ENCODE measurements at regions not wholly inside any gene's neighbourhood (a gene's known extent, or its start where the extent isn't known, plus 50 kb on each side); places are given as distances from the start of the nearest gene placed in this dataset.
A peak's percentile ranks its signal among the peaks of the same experiment; 100 is the strongest.

- no peak for DNase-seq (ENCODE audit: low read depth)
Measured at GRCh38 chr4:56240554-56241174, 146.6 kb downstream of the AASDH start.

- no peak for DNase-seq (ENCODE audit: low read depth)
Measured at GRCh38 chr4:56238251-56238650, 149.0 kb downstream of the AASDH start.

- DNase-seq (ENCODE audit: low read depth) = no peak
Measured at GRCh38 chr4:56235725-56236124, 151.6 kb downstream of the AASDH start.

- no peak for DNase-seq (ENCODE audit: low read depth)
Measured at GRCh38 chr4:56235011-56235410, 152.3 kb downstream of the AASDH start.

GRCh38 chr4:56234098-56234497 is 153.2 kb downstream of the AASDH start:
- no peak for DNase-seq (ENCODE audit: low read depth)

- no peak for DNase-seq (ENCODE audit: low read depth)
Measured at GRCh38 chr4:56231410-56231809, 155.9 kb downstream of the AASDH start.

- no peak for DNase-seq (ENCODE audit: low read depth)
Measured at GRCh38 chr4:56229947-56230346, 157.3 kb downstream of the AASDH start.

- DNase-seq (ENCODE audit: low read depth) = no peak
Measured at GRCh38 chr4:56227301-56227835, 159.9 kb downstream of the AASDH start.

GRCh38 chr4:56226579-56226978 is 160.7 kb downstream of the AASDH start:
- DNase-seq (ENCODE audit: low read depth) = no peak

GRCh38 chr4:56224641-56225040 is 162.7 kb downstream of the AASDH start:
- DNase-seq (ENCODE audit: low read depth) = no peak

- DNase-seq (ENCODE audit: low read depth) = peak; percentile 10
Measured at GRCh38 chr4:56222514-56222913, 164.8 kb downstream of the AASDH start.

- peak; percentile 6 for DNase-seq (ENCODE audit: low read depth)
Measured at GRCh38 chr4:56220261-56220660, 167.0 kb downstream of the AASDH start.

- no peak for DNase-seq (ENCODE audit: low read depth)
Measured at GRCh38 chr4:56219447-56219846, 167.8 kb downstream of the AASDH start.

GRCh38 chr4:56218230-56218895 is 168.9 kb downstream of the AASDH start:
- DNase-seq (ENCODE audit: low read depth) = no peak

- DNase-seq (ENCODE audit: low read depth) = no peak
Measured at GRCh38 chr4:56217343-56217890, 169.9 kb downstream of the AASDH start.

GRCh38 chr4:56215901-56216300 is 171.4 kb downstream of the AASDH start:
- DNase-seq (ENCODE audit: low read depth) = peak; percentile 58

- DNase-seq (ENCODE audit: low read depth) = no peak
Measured at GRCh38 chr4:56215141-56215783, 172.0 kb downstream of the AASDH start.

GRCh38 chr4:56213543-56213942 is 173.7 kb downstream of the AASDH start:
- DNase-seq (ENCODE audit: low read depth) = no peak

- DNase-seq (ENCODE audit: low read depth) = no peak
Measured at GRCh38 chr4:56212774-56213173, 174.5 kb downstream of the AASDH start.

- DNase-seq (ENCODE audit: low read depth) = no peak
Measured at GRCh38 chr4:56211202-56211601, 176.1 kb downstream of the AASDH start.

GRCh38 chr4:56210397-56210796 is 176.9 kb downstream of the AASDH start:
- no peak for DNase-seq (ENCODE audit: low read depth)

GRCh38 chr4:56209767-56210166 is 177.5 kb downstream of the AASDH start:
- no peak for DNase-seq (ENCODE audit: low read depth)

- no peak for DNase-seq (ENCODE audit: low read depth)
Measured at GRCh38 chr4:56208103-56208502, 179.2 kb downstream of the AASDH start.
